HG02763 (cell line): ENCODE measurements at regions not wholly inside any gene's neighbourhood (a gene's known extent, or its start where the extent isn't known, plus 50 kb on each side); places are given as distances from the start of the nearest gene placed in this dataset.
"Not testable (repeated sequence)": the region's sequence is repeated elsewhere in the genome, so short reads cannot be mapped to it uniquely, and the experiment has no call there.

Experiments
- ATAC-seq: cut with Tn5 transposase; IDR thresholded peaks from one replicate; pipeline ENCODE4 v1.9.1; 2021; ENCODE audit warnings: mild to moderate bottlenecking, moderate library complexity; ENCODE audit not compliant: unreplicated experiment

GRCh38 chr7:65071854-65072431 is 65.5 kb upstream of the ERV3-1 start:
- not testable (repeated sequence) for ATAC-seq

DNA sequence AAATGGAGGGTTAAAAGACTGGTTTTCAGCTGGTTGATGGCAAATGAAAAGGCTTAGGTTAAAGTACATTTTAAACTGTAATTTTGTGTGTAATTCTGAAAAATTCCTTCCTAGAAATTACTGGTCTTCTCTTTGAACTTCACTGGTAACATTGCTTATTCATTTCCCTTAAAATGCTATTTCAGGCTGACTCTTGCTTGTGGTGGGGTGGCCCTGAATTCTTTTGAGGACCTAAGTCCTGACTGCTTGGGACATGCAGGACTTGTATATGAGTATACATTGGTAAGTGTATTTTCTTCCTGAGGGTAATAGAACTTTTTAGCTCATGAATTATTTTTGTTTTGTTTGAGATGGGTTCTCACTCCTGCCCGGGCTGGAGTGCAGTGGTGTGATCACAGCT is 63.0 kb upstream of the ERV3-1 start:
- not testable (repeated sequence) for ATAC-seq

- ATAC-seq, result not testable (repeated sequence)
Observed at GRCh38 chr7:65062566-65062965, 56.1 kb upstream of the ERV3-1 start.

DNA sequence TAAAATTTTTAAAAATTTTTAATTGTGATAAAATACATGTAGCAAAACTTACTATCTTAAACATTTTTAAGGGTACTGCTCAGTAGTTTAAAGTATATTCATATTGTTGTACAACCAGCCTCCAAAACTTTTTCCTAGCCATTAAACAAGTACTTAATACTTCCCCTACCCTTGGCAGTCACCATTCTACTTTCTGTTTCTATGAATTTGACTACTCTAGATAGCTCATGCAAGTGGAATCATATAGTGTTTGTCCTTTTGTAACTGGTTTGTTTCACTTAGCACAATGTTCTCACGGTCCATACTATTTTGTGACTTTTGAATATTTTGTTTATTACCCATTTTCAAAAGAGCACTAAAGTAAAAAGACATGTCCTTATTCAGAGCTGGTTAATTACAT is 52.8 kb upstream of the ERV3-1 start:
- ATAC-seq, result not testable (repeated sequence)
